HG03159 (cell line): ENCODE measurements at regions not wholly inside any gene's neighbourhood (a gene's known extent, or its start where the extent isn't known, plus 50 kb on each side); places are given as distances from the start of the nearest gene placed in this dataset.
"Not testable (repeated sequence)": the region's sequence is repeated elsewhere in the genome, so short reads cannot be mapped to it uniquely, and the experiment has no call there.

ENCODE experiments used
- ATAC-seq: cut with Tn5 transposase; IDR thresholded peaks from one replicate; pipeline ENCODE4 v1.9.1; 2021; ENCODE audit warnings: mild to moderate bottlenecking, moderate library complexity; ENCODE audit not compliant: unreplicated experiment

DNA sequence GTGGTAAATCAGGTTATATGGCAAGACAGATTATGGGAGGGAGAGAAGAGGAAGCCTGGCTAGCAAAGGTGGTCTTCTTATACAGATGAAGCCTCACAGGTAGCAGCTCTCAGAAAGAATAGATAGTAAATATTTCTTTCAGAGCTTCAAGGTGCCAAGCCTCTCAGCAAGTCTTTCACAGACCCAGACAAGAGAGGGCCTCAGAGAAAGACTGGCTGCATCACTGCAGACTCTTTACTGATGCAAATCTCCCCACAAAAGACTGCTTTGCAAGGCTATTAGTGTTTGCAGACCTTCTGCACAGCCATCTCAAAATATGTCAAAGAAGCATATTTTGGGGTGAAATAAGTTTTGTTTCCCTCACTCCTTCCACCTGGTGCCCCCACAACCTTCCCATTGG, 372.4 kb upstream of the RND3 start:
- ATAC-seq = no peak

DNA sequence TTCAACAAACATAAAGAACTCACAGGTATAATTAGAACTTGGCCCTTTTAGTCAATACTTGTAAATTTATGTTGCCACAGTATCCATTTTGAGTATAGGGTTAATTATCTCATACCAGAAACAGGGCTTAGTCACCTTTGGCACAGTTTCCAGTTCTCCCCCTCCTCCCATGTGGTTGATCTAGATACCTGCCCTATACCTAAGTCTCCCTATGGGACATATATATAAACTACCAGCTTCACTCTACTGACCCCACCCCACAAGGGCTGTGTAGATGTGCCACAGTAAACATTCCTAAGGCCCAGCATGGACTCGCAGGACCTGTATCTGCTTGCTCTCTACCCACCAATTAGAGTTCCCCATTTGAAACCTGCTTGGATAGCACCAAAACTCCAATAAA, 371.7 kb upstream of the RND3 start:
- ATAC-seq = no peak

DNA sequence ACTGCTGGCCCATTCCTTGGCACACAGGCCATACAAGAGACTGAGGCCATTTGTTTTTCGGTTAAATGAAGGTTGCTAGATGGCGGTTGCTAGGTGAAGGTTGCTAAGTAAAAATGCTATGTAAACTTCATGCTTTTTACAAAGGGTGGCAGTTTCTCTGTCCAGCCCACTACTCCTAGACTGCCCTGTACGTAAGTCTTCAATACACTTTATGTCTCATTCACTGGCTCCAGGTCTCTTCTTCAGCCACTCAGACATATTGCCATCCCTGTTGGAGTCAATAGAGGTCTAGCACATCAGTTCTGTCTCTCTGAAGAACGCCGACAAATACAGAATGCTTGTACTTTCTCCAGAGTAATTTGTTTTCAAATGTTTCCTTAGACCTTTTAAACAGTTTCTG, 370.9 kb upstream of the RND3 start:
- no peak for ATAC-seq

DNA sequence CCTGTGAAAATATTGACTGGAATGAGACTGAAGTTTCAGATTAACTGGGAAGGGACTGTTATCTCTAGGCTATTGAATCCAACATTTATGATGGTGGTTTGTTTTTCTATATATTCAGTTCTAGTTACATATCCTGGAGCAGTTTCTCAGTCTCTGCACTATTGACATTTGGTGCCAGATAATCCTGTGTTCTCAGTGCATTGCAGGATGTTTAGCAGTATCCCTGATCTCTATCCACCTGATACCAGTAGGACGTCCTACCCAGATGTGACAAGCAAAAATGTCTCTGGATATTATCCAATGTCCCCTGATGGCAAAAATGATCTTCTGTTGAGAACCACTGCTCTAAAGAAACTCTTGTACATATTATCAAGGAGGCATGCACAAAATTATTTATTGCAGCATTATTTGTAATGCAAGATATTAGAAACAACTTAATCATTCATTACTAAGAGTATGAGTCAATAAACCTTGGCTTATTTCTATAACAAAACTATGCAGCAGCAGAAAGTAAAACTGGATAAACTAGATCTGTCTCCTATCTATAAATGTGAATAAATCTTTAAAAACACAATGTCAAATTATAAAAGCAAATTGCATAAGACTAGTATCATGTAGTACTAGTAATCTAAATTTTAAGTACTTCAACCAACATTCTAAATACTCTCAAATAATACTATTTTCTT, 369.3 kb upstream of the RND3 start:
- no peak for ATAC-seq

DNA sequence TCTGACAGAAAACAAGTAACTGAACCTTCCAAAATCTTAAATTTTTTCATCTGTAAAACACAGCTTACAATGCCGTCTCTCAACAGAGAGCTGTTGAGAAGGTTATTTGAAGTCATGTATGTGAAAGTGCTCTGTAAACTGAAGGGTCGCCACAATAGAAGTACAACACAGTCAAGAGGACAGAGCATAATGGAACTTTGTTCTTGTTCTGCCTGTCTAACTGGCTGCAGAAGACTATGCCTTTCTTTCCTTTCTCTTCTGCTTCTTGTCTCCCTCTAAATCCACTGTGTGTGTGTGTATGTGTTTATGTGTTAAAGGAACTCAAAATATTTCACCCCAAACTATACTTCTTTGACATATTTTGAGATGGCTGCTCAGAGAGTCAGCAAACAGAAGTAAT, 365.8 kb upstream of the RND3 start:
- ATAC-seq = no peak

DNA sequence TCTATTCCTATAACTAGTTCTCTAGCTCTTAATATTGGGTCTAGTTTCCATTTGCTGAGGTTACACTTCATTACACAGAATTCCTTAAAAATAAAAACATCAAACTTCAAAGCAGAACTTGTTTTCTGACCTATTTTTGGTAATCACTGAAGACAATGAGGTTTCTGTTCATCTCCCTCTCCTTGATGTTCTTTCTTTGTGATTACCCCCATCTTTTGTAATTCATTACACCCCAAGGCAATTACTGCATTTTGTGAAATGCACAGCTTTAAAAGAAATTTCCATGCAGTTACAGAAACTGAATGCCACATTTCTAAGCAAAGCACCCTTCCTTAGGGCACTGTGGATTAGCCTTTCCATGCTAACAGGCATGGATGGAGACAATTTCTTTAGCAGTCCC, 363.2 kb upstream of the RND3 start:
- no peak for ATAC-seq

DNA sequence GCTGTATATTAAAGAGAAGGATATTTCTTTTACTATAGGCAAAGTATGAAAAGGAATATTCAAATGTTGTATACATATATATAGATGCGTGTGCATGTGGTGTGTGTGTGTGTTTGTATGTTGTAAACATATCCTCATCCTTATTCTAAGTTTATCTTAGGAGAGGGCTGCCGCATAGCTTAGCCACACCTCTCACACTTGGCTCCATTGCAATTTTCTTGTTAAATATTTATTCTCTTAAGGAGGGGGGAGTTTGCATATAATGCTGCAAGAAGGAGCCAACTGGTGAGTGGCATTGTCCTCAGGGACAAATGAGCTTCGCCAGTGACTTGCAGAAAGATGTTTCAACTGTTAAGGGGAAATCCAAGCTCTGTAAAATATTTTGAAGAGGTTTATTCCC, 360.1 kb upstream of the RND3 start:
- ATAC-seq = no peak

DNA sequence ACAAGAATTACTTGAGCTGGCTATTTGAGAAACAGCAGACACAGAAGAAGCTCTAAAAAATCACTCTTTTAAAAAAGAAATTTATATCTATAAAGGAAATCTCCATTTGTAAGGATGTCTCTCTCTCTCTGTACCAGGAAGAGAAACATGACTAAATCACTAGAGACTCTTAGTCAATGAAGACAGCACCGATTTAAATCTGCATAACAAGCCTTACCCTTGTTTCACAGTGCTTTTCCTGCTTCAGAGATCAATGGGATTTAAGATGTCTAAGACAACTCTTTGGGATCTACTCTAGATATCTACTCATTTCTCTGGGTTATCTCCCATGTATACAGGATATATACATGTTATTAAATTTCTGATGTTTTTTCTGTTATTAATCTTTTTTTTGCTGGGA, 359.2 kb upstream of the RND3 start:
- ATAC-seq = no peak

DNA sequence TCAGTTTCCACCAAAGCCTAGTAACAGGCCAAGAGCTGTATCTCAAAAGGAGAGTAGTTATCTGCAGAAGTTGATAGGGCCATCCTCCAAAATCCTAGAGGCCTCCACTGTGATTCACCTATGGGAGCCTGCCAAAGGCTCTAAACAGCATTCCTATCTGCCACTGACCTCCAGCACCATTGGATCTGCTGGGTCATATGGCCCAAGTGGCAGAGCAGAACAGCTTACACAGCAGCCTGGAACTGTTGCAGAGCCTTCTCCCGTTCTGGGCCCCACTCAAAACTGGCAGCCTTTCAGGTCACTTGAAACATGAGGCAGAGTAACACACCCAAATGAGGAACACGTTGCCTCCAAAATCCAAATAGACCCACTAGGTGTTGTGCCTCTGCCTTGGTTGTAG, 345.2 kb upstream of the RND3 start:
- ATAC-seq = no peak

GRCh38 chr2:150824118-150824517, 336.7 kb upstream of the RND3 start:
- no peak for ATAC-seq

GRCh38 chr2:150817422-150817821, 330.0 kb upstream of the RND3 start:
- ATAC-seq = no peak

DNA sequence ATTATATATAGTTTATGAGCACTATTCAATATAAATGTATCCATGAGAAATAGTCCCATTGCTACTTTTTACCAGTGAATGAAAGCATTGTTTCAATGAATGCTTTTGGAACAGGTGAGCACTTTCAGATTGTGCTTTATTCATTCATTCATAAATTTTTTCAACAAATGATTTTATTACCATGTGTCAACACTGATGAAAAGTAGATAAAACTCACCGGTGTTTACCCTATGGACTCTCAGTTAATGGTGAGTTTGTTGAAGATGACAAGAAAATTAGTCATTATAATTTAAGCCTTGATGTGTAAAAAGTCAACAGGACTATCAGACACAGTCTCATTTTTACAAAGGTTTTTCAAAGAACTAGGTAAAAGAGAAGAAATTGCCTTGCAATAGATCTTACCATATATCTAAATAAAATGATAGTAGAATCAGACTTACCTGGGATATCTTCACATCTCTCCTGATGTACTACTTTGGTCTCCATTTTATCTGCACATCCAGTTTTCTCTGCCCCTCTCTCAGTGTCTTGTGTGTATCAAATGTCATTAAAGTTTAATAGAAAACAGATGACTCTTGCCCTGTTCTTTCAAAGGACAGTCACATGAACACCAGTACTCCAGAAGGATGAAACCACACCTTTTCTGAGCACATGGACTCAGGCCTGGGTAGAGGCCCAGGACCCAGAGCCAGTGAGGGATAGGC, 325.3 kb upstream of the RND3 start:
- ATAC-seq = no peak

GRCh38 chr2:150812066-150812465, 324.6 kb upstream of the RND3 start:
- ATAC-seq = no peak

DNA sequence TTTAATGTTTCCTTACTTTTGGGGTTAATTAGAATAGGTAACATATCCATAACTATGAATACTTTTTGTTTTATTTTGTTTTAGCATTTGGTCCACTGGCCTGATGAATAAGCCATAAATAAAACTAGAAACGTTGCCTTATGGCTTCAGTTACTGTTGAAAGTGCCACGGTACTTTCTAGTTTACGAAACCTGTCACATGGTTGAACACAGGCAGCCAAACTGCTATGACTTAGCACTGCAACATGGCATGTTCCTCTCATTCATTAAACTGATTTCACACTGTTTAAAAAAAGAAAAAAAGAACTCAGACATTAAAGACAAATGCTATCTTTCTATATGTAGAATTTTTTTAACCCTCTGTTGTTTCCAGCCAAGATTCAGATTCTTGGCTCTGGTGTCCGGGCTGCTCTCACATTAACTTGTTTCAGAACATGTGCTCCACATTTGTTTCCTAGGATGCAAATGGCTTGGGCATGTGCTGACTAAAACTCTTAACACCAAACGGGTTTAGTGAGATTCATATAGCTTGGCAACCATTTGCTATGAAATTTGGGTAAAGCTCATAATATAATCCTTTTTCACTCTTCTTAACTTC, 323.9 kb upstream of the RND3 start:
- ATAC-seq = peak; percentile 68

- no peak for ATAC-seq
Observed at GRCh38 chr2:150809103-150809502, 321.6 kb upstream of the RND3 start.

DNA sequence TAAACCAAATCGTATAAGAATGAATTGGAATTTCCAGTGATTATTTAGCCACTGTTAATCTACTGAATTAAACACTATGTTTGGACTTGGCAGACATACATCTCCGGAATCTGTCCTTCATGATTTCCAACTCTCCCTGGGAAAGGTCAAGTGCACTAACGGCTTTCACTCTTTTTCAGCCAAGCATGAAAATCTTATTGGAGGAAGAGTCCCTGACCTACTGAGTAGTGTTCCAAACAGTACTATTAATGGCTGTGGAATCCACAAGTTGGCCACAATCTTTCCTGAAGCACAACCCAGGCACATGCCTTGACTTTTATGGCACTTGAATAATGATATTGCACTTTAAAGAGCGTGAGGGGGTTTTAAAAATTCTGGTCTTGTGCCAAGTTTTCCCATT, 318.9 kb upstream of the RND3 start:
- ATAC-seq = no peak

DNA sequence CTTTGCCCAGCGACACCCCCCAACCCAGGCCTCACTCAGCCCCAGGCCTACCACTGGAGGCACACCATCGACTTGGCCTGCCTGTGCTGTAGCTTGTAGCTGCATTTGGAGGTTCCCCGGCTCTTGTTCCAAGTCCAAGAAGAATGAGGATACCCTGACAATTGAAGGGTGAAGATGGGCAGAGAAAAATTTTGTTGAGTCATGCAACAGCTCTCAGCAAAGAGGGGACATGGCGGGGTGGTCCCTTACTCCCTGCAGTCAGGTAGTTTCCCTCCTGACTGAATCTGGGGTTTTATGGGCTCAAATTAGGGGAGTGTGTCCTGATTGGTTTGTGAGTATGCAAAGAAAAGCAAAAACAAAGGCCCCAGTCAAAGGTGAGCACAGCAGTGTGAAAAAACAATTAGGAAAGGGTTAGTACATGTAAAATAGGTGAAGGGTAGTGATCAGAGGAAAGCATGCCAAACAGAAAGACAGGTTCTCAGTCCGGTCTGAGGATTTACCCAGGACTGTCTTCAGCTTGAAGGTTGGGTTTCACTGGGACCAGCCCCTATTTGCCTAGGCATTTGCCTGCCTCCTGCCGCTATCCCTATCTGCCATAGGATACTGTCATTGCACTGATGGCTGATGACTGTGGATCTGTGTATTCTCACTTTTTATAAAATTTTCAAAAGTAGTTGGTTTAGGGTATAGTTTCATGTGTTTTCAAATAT, 316.4 kb upstream of the RND3 start:
- ATAC-seq = no peak

DNA sequence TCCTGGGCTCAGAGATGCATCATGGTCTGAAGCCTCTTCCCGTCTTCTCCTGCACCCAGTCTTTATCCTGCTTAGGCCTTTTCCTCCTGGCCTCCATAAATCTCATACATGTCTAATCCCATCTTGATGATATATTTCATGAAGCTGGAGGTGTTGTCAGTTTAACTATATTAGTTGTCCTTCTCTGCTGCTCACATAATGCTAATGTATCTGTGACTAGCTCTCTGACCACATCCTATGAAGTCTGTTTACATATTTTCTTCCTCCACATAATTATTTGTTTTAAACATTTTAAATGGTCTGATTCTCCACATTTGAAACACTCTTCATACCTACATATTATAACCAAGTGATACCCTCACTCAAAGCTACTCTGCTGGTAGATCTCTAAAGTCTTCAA, 315.2 kb upstream of the RND3 start:
- no peak for ATAC-seq

DNA sequence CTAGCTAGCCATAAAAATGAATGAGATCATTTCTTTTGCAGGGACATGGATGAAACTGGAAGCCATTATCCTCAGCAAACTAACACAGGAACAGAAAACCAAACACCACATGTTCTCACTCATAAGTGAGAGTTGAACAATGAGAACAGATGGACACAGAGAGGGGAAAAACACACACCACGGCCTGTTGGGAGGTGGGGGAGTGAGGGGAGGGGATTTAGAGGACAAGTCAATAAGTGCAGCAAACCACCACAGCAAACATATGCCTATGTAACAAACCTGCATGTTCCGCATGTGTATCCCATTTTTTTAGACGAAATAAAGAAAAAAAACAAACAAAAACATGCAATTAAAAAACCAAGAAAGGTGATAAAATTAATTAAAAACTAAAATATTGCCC, 308.8 kb upstream of the RND3 start:
- not testable (repeated sequence) for ATAC-seq

- no peak for ATAC-seq
Observed at GRCh38 chr2:150792780-150793300, 305.4 kb upstream of the RND3 start.

DNA sequence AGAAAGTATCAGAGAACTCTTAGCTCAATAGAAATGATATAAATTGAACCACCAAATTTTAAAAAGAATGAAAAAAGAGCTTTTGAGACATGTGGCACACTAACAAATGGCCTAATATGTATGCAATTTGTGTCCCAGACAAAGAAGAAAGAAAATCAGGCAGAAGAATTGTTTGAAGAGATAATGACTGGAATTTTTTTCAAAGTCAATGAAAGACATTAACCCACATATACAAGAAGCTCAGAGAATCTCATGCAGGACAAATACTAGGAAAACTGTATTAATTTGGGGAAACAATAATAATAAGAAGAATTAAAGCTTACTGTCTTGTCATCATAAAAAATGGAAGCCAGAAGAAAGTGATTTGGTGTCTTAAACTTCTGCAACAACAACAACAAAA, 304.1 kb upstream of the RND3 start:
- ATAC-seq = no peak
